ENCODE measurements at regions not wholly inside any gene's neighbourhood (a gene's known extent, or its start where the extent isn't known, plus 50 kb on each side); places are given as distances from the start of the nearest gene placed in this dataset.

GRCh38 chr2:82314836-82315472 lies 2010.4 kb upstream of the LRRTM1 start:
- no peak overlapping the region for H3K4me3 ChIP-seq
- TF ChIP-seq POLR2A (IDR thresholded peaks at IDR 0.05) = no peak
- TF ChIP-seq CTCF (IDR thresholded peaks at IDR 0.05) = no peak
- DNase-seq (no peak), ATAC-seq (no peak)
- no peaks in the 10 kb centered on the region for H3K27me3 ChIP-seq
- peaks cover 11% of the 10 kb centered on the region for H3K4me1 ChIP-seq
- WGBS, 2 donors = 72 to 90% methylated on average over 1 of the region's 1 CpG
- no peaks in the 10 kb centered on the region for H3K36me3 ChIP-seq (replicated peaks in 1 of 2; ENCODE audit: insufficient read depth in 1 of 2, low read depth in 2 of 2)
- H3K9me3 ChIP-seq = no peaks in the 10 kb centered on the region
- intact Hi-C loops (cut with DNase I) = no loop called here
- no peak overlapping the region for H3K27ac ChIP-seq

- H3K36me3 ChIP-seq (replicated peaks in 1 of 2; ENCODE audit: insufficient read depth in 1 of 2, low read depth in 2 of 2) = no peaks in the 10 kb centered on the region
- no peaks in the 10 kb centered on the region for H3K4me1 ChIP-seq
- ATAC-seq (no peak), DNase-seq (no peak)
- no peak overlapping the region for H3K27ac ChIP-seq
- no peak overlapping the region for H3K4me3 ChIP-seq
- H3K27me3 ChIP-seq = no peaks in the 10 kb centered on the region
- intact Hi-C loops (cut with DNase I) = no loop called here
- no peaks in the 10 kb centered on the region for H3K9me3 ChIP-seq
- no peak for TF ChIP-seq POLR2A (IDR thresholded peaks at IDR 0.05)
- no peak for TF ChIP-seq CTCF (IDR thresholded peaks at IDR 0.05)
These were observed 2003.0 kb upstream of the LRRTM1 start for GRCh38 chr2:82307511-82307910.

- H3K9me3 ChIP-seq = no peaks in the 10 kb centered on the region
- no peak overlapping the region for H3K4me3 ChIP-seq
- no peaks in the 10 kb centered on the region for H3K27me3 ChIP-seq
- DNase-seq = no peak
- WGBS, 2 donors = 69 to 73% methylated on average over 5 of the region's 5 CpGs
- intact Hi-C loops (cut with DNase I) = no loop called here
- no peak for ATAC-seq
- H3K4me1 ChIP-seq = no peaks in the 10 kb centered on the region
- H3K27ac ChIP-seq = no peak overlapping the region
- H3K36me3 ChIP-seq (replicated peaks in 1 of 2; ENCODE audit: insufficient read depth in 1 of 2, low read depth in 2 of 2) = no peaks in the 10 kb centered on the region
- TF ChIP-seq POLR2A (IDR thresholded peaks at IDR 0.05) (no peak), CTCF (IDR thresholded peaks at IDR 0.05) (no peak)
These were observed 1997.0 kb upstream of the LRRTM1 start for GRCh38 chr2:82301506-82301905.

DNA sequence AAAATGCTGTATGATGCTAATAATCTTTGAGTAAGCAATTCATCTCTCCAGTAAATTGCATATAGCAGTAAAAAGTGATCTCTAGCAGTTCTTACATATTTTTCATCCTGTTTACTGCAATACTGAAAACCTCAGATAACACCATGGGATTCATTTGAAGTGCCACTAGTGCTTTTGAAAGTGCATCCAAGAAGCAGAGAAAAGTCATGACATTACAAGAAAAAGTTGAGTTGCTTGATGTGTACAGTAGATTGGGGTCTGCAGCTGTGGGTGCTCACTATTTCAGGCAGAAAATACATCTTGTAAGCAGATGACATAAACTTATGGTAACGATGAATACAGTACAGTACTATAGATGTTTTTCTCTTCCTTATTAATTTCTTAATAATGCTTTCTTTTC lies 1984.9 kb upstream of the LRRTM1 start:
- no peak for DNase-seq
- H3K27me3 ChIP-seq = no peaks in the 10 kb centered on the region
- H3K4me3 ChIP-seq = no peak overlapping the region
- H3K36me3 ChIP-seq (replicated peaks in 1 of 2; ENCODE audit: insufficient read depth in 1 of 2, low read depth in 2 of 2) = no peaks in the 10 kb centered on the region
- H3K4me1 ChIP-seq = no peaks in the 10 kb centered on the region
- 79 to 88% methylated on average over 1 of the region's 1 CpG for WGBS, 2 donors
- no peaks in the 10 kb centered on the region for H3K9me3 ChIP-seq
- intact Hi-C loops (cut with DNase I) = no loop called here
- H3K27ac ChIP-seq = no peak overlapping the region
- ATAC-seq = no peak
- TF ChIP-seq CTCF (IDR thresholded peaks at IDR 0.05) (no peak), POLR2A (IDR thresholded peaks at IDR 0.05) (no peak)

DNA sequence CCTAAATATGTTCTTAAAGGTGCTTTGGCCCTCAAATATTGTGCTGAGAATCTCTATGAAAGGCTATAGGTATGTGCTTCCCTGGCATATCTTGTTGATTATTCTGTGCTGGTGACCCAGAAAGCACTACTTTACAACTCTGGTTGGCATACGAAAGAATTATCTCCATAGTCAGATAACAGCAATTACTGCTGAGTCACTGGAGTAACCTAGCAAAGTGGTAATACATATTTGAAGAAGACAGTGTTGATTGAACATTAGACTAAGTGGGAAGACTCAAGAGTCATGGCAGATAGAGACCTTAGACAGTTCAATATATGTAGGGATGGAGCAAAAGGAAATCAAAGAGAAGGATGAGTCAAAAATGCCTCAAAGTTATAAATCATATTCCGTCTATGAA lies 1978.5 kb upstream of the LRRTM1 start:
- Histone ChIP-seq H3K9me3 (no peaks in the 10 kb centered on the region), H3K4me3 (no peak overlapping the region), H3K27me3 (no peaks in the 10 kb centered on the region), H3K36me3 (replicated peaks in 1 of 2; ENCODE audit: insufficient read depth in 1 of 2, low read depth in 2 of 2) (no peaks in the 10 kb centered on the region), H3K27ac (no peak overlapping the region), H3K4me1 (no peaks in the 10 kb centered on the region)
- WGBS, 2 donors = 61 to 62% methylated on average over 2 of the region's 2 CpGs
- DNase-seq (no peak), ATAC-seq (no peak)
- no peak for TF ChIP-seq POLR2A (IDR thresholded peaks at IDR 0.05)
- no peak for TF ChIP-seq CTCF (IDR thresholded peaks at IDR 0.05)
- intact Hi-C loops (cut with DNase I) = no loop called here

Measured in body of pancreas (tissue), 4 donors.